HepG2 (cell line): ENCODE measurements at regions not wholly inside any gene's neighbourhood (a gene's known extent, or its start where the extent isn't known, plus 50 kb on each side); places are given as distances from the start of the nearest gene placed in this dataset.

ENCODE experiments used
- ATAC-seq: fragments of 200-7000 bp; cut with Tn5 transposase; 3 replicates; pipeline ENCODE4 v1.9.1; 2020; ENCODE audit warnings: mild to moderate bottlenecking, moderate library complexity
- BruUV-seq: library from RNA; stranded (reverse); fragments of 400-500 nt; replicated peaks from 2 replicates; lab custom pipeline; 2021; lab: Mats Ljungman, UMichigan
- CTCF ChIA-PET: fragments of 300-600 bp; formaldehyde crosslinking; extraction: SDS; loops from one replicate; lab custom pipeline; 2021; ENCODE audit warnings: low total read pairs, inconsistent platforms, low intra/inter-chr PET ratio; lab: Yijun Ruan, JAX
- POLR2A ChIA-PET: fragments of 350-600 bp; sonication (Branson Sonifier 250); formaldehyde crosslinking; loops from one replicate; lab custom pipeline; 2020; ENCODE audit warnings: antibody characterized with exemption, inconsistent platforms; lab: Yijun Ruan, JAX
- DNase-seq: peaks from one replicate; pipeline ENCODE4 v3.0.0-alpha.2; 2015; ENCODE audit warnings: low spot score
- FAIRE-seq: peaks from 3 replicates; lab custom pipeline; 2011; peaks lifted over from hg19 to GRCh38; lab: Jason Lieb, UNC
- H2AFZ ChIP-seq: one replicate; pipeline ENCODE4 v1.6.1; 2011; ENCODE audit warnings: low read length, inconsistent platforms
- H3K27ac ChIP-seq: fragments of 300-600 bp; 3 replicates; pipeline ENCODE4 v1.8.0; 2011; ENCODE audit warnings: mixed run types, mild to moderate bottlenecking, mixed read lengths, low read length, inconsistent platforms; ENCODE audit not compliant: insufficient read depth; ENCODE audit errors: extremely low read length
- H3K27me3 ChIP-seq, 2 experiments: fragments of 200-600 bp in 1 of 2; 2 replicates in 1 of 2; 3 replicates in 1 of 2; pipeline versions ENCODE4 v1.6.0 to v1.8.0; 2011; ENCODE audit warnings: low read length in 2 of 2, mild to moderate bottlenecking in 2 of 2, moderate library complexity in 2 of 2, inconsistent platforms in 1 of 2; ENCODE audit not compliant: insufficient read depth in 2 of 2, control insufficient read depth in 1 of 2
- H3K36me3 ChIP-seq, 2 experiments: fragments of 200-600 bp in 1 of 2; replicated peaks in 1 of 2; 2 replicates in 1 of 2; 3 replicates in 1 of 2; pipeline versions ENCODE4 v1.5.1 to v1.8.0; 2011; ENCODE audit warnings: low read length in 2 of 2, inconsistent platforms in 1 of 2; ENCODE audit not compliant: insufficient read depth in 2 of 2, control insufficient read depth in 1 of 2
- H3K4me1 ChIP-seq: 2 replicates; pipeline ENCODE4 v1.5.1; 2012; ENCODE audit warnings: low read length, inconsistent platforms; ENCODE audit not compliant: insufficient read depth
- H3K4me2 ChIP-seq: 2 replicates; pipeline ENCODE4 v1.6.0; 2011; ENCODE audit warnings: low read depth, low read length, inconsistent platforms
- H3K4me3 ChIP-seq, 3 experiments: fragments of 200-600 bp in 1 of 3; sonication (generic), shearing (Covaris generic) in 1 of 3; replicated peaks in 1 of 3; 2 replicates each; pipeline ENCODE4 v1.5.1; 2011 to 2016; ENCODE audit warnings: low read length in 3 of 3, inconsistent platforms in 2 of 3, low read depth in 2 of 3, mild to moderate bottlenecking in 2 of 3, control low read depth in 1 of 3, mixed read lengths in 1 of 3; ENCODE audit not compliant: insufficient read depth in 1 of 3
- H3K79me2 ChIP-seq: one replicate; pipeline ENCODE4 v1.6.1; 2011; ENCODE audit warnings: low read length, inconsistent platforms; ENCODE audit not compliant: insufficient read depth
- H3K9ac ChIP-seq: 2 replicates; pipeline ENCODE4 v1.6.0; 2011; ENCODE audit warnings: mild to moderate bottlenecking, low read depth, low read length, inconsistent platforms; ENCODE audit not compliant: insufficient read depth
- H3K9me3 ChIP-seq: 2 replicates; pipeline ENCODE4 v1.5.1; 2012; ENCODE audit warnings: mild to moderate bottlenecking, low read length
- H4K20me1 ChIP-seq: 2 replicates; pipeline ENCODE4 v1.6.0; 2011; ENCODE audit warnings: inconsistent platforms, mild to moderate bottlenecking, low read length, moderate library complexity; ENCODE audit not compliant: insufficient read depth
- BRCA1 ChIP-seq: sonication (generic); formaldehyde crosslinking; IDR thresholded peaks from 2 replicates; pipeline ENCODE4 v1.4.0; 2020; ENCODE audit warnings: missing genetic modification reagents
- CAMTA2 ChIP-seq: sonication (generic); formaldehyde crosslinking; IDR thresholded peaks from 2 replicates; pipeline ENCODE4 v1.4.0; 2020; ENCODE audit warnings: mild to moderate bottlenecking, missing genetic modification reagents, borderline replicate concordance
- ELF4 ChIP-seq: sonication (generic); formaldehyde crosslinking; IDR thresholded peaks from 2 replicates; pipeline ENCODE4 v1.5.0; 2020; ENCODE audit warnings: missing genetic modification reagents, mild to moderate bottlenecking, moderate library complexity, borderline replicate concordance
- EP300 ChIP-seq, 3 experiments: sonication (generic) in 1 of 3; formaldehyde crosslinking in 1 of 3; IDR thresholded peaks; 2 replicates each; pipeline versions ENCODE4 v1.5.1 to v1.6.1; 2011 to 2020; ENCODE audit warnings: low read depth in 2 of 3, low read length in 2 of 3, borderline replicate concordance in 1 of 3, improper control_type of control experiment in 1 of 3, mild to moderate bottlenecking in 1 of 3, missing genetic modification reagents in 1 of 3, moderate library complexity in 1 of 3
- ERF ChIP-seq: IDR thresholded peaks from 2 replicates; pipeline ENCODE4 v1.6.1; 2018; ENCODE audit warnings: missing biosample characterization, missing genetic modification reagents
- MIXL1 ChIP-seq: IDR thresholded peaks from 2 replicates; pipeline ENCODE4 v1.6.1; 2016
- MXD1 ChIP-seq: sonication (generic); formaldehyde crosslinking; IDR thresholded peaks from 2 replicates; pipeline ENCODE4 v1.4.0; 2020; ENCODE audit warnings: mild to moderate bottlenecking, missing genetic modification reagents
- RBAK ChIP-seq: sonication (generic); formaldehyde crosslinking; IDR thresholded peaks from 2 replicates; pipeline ENCODE4 v1.5.1; 2020; ENCODE audit warnings: mild to moderate bottlenecking, missing genetic modification reagents
- SMAD9 ChIP-seq: sonication (generic); formaldehyde crosslinking; IDR thresholded peaks from 2 replicates; pipeline ENCODE4 v1.5.1; 2020; ENCODE audit warnings: mild to moderate bottlenecking, missing genetic modification reagents
- SP4 ChIP-seq: sonication (generic); formaldehyde crosslinking; IDR thresholded peaks from 2 replicates; pipeline ENCODE4 v1.8.1; 2023; ENCODE audit warnings: mild to moderate bottlenecking, missing genetic modification reagents
- TARDBP ChIP-seq: sonication (generic); formaldehyde crosslinking; IDR thresholded peaks from 2 replicates; pipeline ENCODE4 v1.8.0; 2022; ENCODE audit warnings: mild to moderate bottlenecking, missing genetic modification reagents
- TBX2 ChIP-seq: sonication (generic); formaldehyde crosslinking; IDR thresholded peaks from 2 replicates; pipeline ENCODE4 v1.5.0; 2020; ENCODE audit warnings: missing genetic modification reagents, mild to moderate bottlenecking, borderline replicate concordance
- ZNF235 ChIP-seq: sonication (generic); formaldehyde crosslinking; IDR thresholded peaks from 2 replicates; pipeline ENCODE4 v1.8.1; 2023; ENCODE audit warnings: mild to moderate bottlenecking, missing genetic modification reagents, borderline replicate concordance
- ZNF619 ChIP-seq: sonication (generic); formaldehyde crosslinking; IDR thresholded peaks from 2 replicates; pipeline ENCODE4 v1.4.0; 2020; ENCODE audit warnings: mild to moderate bottlenecking, missing genetic modification reagents
- ZNF678 ChIP-seq: sonication (generic); formaldehyde crosslinking; IDR thresholded peaks from 2 replicates; pipeline ENCODE4 v1.4.0; 2020; ENCODE audit warnings: mild to moderate bottlenecking, missing genetic modification reagents
- ZNF747 ChIP-seq: sonication (generic); formaldehyde crosslinking; IDR thresholded peaks from 2 replicates; pipeline ENCODE4 v1.8.1; 2023; ENCODE audit warnings: missing genetic modification reagents, mild to moderate bottlenecking, borderline replicate concordance
- WGBS: methylation state at CpG from one replicate; pipeline ENCODE4 v1.1.6; 2017; ENCODE audit warnings: low lambda C conversion rate; 5-methylcytosine and 5-hydroxymethylcytosine counted together
- in situ Hi-C: cut with HindIII; loops from 2 replicates; pipeline ENCODE4 v1.10.0; 2017; ENCODE audit warnings: low pct_unique_long_range_greater_than_20kb; ENCODE audit not compliant: extremely low pct_ligation_motif_present
- intact Hi-C: fragments of 100-400 bp; cut with micrococcal nuclease; formaldehyde crosslinking; loops from one replicate; pipeline ENCODE4 v1.10.0; 2022; ENCODE audit not compliant: unreplicated experiment
- TF ChIP-seq, protein P1 (sequence below): IDR thresholded peaks from 2 replicates; pipeline ENCODE4 v1.6.1; 2016; ENCODE audit warnings: missing biosample characterization, missing genetic modification reagents, low read depth

- no peaks in the 10 kb centered on the region for H3K79me2 ChIP-seq
- 0% methylated on average over 1 of the region's 1 CpG for WGBS
- no peaks in the 10 kb centered on the region for H3K4me1 ChIP-seq
- ChIA-PET CTCF (no interaction called here), POLR2A (no interaction called here)
- H3K4me2 ChIP-seq, result no peak overlapping the region
- FAIRE-seq (no peak), ATAC-seq (no peak), DNase-seq (no peak)
- no peaks in the 10 kb centered on the region for H4K20me1 ChIP-seq
- in situ Hi-C loops (no loop called here), intact Hi-C loops (no loop called here)
- no peaks in the 10 kb centered on the region for H3K27me3 ChIP-seq
- H3K27ac ChIP-seq, result no peak overlapping the region
- no peak overlapping the region for H3K9ac ChIP-seq
- TF ChIP-seq ZNF619 (CRISPR knock-in tag) (no peak), ERF (no peak)
- H3K9me3 ChIP-seq, result no peaks in the 10 kb centered on the region
- BruUV-seq, result no TSS peak
- no peak overlapping the region for H2AFZ ChIP-seq
- H3K36me3 ChIP-seq, result no peaks in the 10 kb centered on the region
- H3K4me3 ChIP-seq, result no peak overlapping the region
These were observed 408.1 kb upstream of the DSEL start for GRCh38 chr18:67924656-67925055.

GRCh38 chr18:67919316-67919715 lies 402.8 kb upstream of the DSEL start:
- H3K79me2 ChIP-seq, result no peaks in the 10 kb centered on the region
- intact Hi-C loops, result no loop called here
- no peaks in the 10 kb centered on the region for H4K20me1 ChIP-seq
- in situ Hi-C loops, result no loop called here
- ChIA-PET CTCF (no interaction called here), POLR2A (no interaction called here)
- H3K27me3 ChIP-seq, result no peaks in the 10 kb centered on the region
- H2AFZ ChIP-seq, result no peak overlapping the region
- no peaks in the 10 kb centered on the region for H3K4me1 ChIP-seq
- H3K4me2 ChIP-seq, result no peak overlapping the region
- no peak overlapping the region for H3K9ac ChIP-seq
- ATAC-seq, result no peak
- BruUV-seq, result no TSS peak
- 0% methylated on average over 1 of the region's 1 CpG for WGBS
- H3K36me3 ChIP-seq, result no peaks in the 10 kb centered on the region
- no peak for FAIRE-seq
- no peak for DNase-seq
- no peak overlapping the region for H3K27ac ChIP-seq
- no peak overlapping the region for H3K4me3 ChIP-seq
- no peaks in the 10 kb centered on the region for H3K9me3 ChIP-seq
- no peak for TF ChIP-seq ZNF235
- no peak for TF ChIP-seq EP300 (IDR thresholded peaks at IDR 0.05; ENCODE audit: low read depth in 2 of 2, low read length in 2 of 2)
- TF ChIP-seq EP300 (CRISPR knock-in tag; IDR thresholded peaks at IDR 0.05; ENCODE audit: borderline replicate concordance), result no peak
- no peak for TF ChIP-seq MIXL1 (CRISPR knock-in tag)
- no peak for TF ChIP-seq ELF4 (CRISPR knock-in tag)
- TF ChIP-seq SP4 (CRISPR knock-in tag), result no peak
- no peak for TF ChIP-seq MXD1 (CRISPR knock-in tag)
- no peak for TF ChIP-seq RBAK (CRISPR knock-in tag)
- no peak for TF ChIP-seq CAMTA2
- TF ChIP-seq, protein P1, sequence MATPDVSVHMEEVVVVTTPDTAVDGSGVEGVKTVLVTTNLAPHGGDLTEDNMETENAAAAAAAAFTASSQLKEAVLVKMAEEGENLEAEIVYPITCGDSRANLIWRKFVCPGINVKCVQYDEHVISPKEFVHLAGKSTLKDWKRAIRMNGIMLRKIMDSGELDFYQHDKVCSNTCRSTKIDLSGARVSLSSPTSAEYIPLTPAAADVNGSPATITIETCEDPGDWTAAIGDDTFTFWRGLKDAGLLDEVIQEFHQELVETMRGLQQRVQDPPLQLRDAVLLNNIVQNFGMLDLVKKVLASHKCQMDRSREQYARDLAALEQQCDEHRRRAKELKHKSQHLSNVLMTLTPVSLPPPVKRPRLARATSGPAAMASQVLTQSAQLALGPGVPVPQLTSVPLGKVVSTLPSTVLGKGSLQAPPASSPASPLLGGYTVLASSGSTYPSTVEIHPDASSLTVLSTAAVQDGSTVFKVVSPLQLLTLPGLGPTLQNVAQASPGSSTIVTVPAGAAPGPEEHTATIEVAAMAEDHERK (CRISPR knock-in tag), result no peak
- TF ChIP-seq BRCA1 (CRISPR knock-in tag), result no peak
- no peak for TF ChIP-seq TARDBP (CRISPR knock-in tag)
- TF ChIP-seq SMAD9, result no peak
- no peak for TF ChIP-seq ZNF747 (CRISPR knock-in tag)
- no peak for TF ChIP-seq TBX2
- TF ChIP-seq ZNF678, result no peak
